RPMI7951 (cell line): ENCODE measurements at regions not wholly inside any gene's neighbourhood (a gene's known extent, or its start where the extent isn't known, plus 50 kb on each side); places are given as distances from the start of the nearest gene placed in this dataset.
"Not testable (repeated sequence)": the region's sequence is repeated elsewhere in the genome, so short reads cannot be mapped to it uniquely, and the experiment has no call there.

Experiments
- DNase-seq: peaks from one replicate; pipeline ENCODE4 v3.0.0-alpha.2; 2012; ENCODE audit warnings: low read depth

- not testable (repeated sequence) for DNase-seq
These were observed 127.1 kb downstream of the NXPE2 start for GRCh38 chr11:114805431-114805830.

GRCh38 chr11:114811971-114812370, 133.6 kb downstream of the NXPE2 start:
- DNase-seq = no peak

- no peak for DNase-seq
These were observed 134.4 kb downstream of the NXPE2 start for GRCh38 chr11:114812733-114813132.

GRCh38 chr11:114813189-114813718, 134.9 kb downstream of the NXPE2 start:
- DNase-seq = no peak

- no peak for DNase-seq
These were observed 136.8 kb downstream of the NXPE2 start for GRCh38 chr11:114815176-114815575.

GRCh38 chr11:114815761-114816160, 137.4 kb downstream of the NXPE2 start:
- no peak for DNase-seq

- no peak for DNase-seq
These were observed 138.5 kb downstream of the NXPE2 start for GRCh38 chr11:114816791-114817190.

GRCh38 chr11:114818382-114818781, 140.1 kb downstream of the NXPE2 start:
- no peak for DNase-seq

GRCh38 chr11:114819028-114819427, 140.7 kb downstream of the NXPE2 start:
- DNase-seq = peak; percentile 3

GRCh38 chr11:114820621-114821020, 142.3 kb downstream of the NXPE2 start:
- DNase-seq = no peak

- DNase-seq = peak; percentile 28
These were observed 143.5 kb downstream of the NXPE2 start for GRCh38 chr11:114821621-114822412.

GRCh38 chr11:114826910-114827442, 148.6 kb downstream of the NXPE2 start:
- DNase-seq = no peak

- DNase-seq = no peak
These were observed 149.4 kb downstream of the NXPE2 start for GRCh38 chr11:114827736-114828135.

- DNase-seq = no peak
These were observed 154.3 kb downstream of the NXPE2 start for GRCh38 chr11:114832532-114833125.

GRCh38 chr11:114836161-114836560, 157.8 kb downstream of the NXPE2 start:
- DNase-seq = no peak

GRCh38 chr11:114844896-114845295, 166.6 kb downstream of the NXPE2 start:
- DNase-seq = no peak

- no peak for DNase-seq
These were observed 167.6 kb downstream of the NXPE2 start for GRCh38 chr11:114845766-114846415.

- peak; percentile 34 for DNase-seq
These were observed 168.1 kb downstream of the NXPE2 start for GRCh38 chr11:114846416-114846791.

GRCh38 chr11:114847306-114847975, 169.1 kb downstream of the NXPE2 start:
- DNase-seq = no peak

- no peak for DNase-seq
These were observed 169.7 kb downstream of the NXPE2 start for GRCh38 chr11:114848027-114848426.

- no peak for DNase-seq
These were observed 179.0 kb downstream of the NXPE2 start for GRCh38 chr11:114857281-114857680.

GRCh38 chr11:114864896-114865295, 186.6 kb downstream of the NXPE2 start:
- DNase-seq = no peak
